Stimulated activated effector memory CD8-positive, alpha-beta T cell treated with anti-CD3 and anti-CD28 coated beads, Interleukin-12 subunit alpha, Interleukin-12 subunit beta, amount 100 ng/mL, for 72 hours (primary cell): ENCODE measurements at regions not wholly inside any gene's neighbourhood (a gene's known extent, or its start where the extent isn't known, plus 50 kb on each side); places are given as distances from the start of the nearest gene placed in this dataset.
"Not testable (repeated sequence)": the region's sequence is repeated elsewhere in the genome, so short reads cannot be mapped to it uniquely, and the experiment has no call there.

Source experiments
- ATAC-seq: fragments of 150-1000 bp; cut with Tn5 transposase; 2 replicates; pipeline ENCODE4 v1.10.0; 2021
- DNase-seq, 2 donors: peaks; one replicate each; pipeline ENCODE4 v3.0.0; 2021 to 2022; ENCODE audit warnings: low spot score in 2 of 2
- H3K27ac Mint-ChIP-seq: one replicate; pipeline ENCODE4 v1.8.0; 2022; ENCODE audit warnings: mild to moderate bottlenecking, mixed read lengths
- H3K36me3 Mint-ChIP-seq: one replicate; pipeline ENCODE4 v1.8.0; 2022; ENCODE audit warnings: mild to moderate bottlenecking, mixed read lengths
- H3K4me1 Mint-ChIP-seq: one replicate; pipeline ENCODE4 v1.8.0; 2022; ENCODE audit warnings: mixed read lengths
- H3K4me3 Mint-ChIP-seq: one replicate; pipeline ENCODE4 v1.8.0; 2022; ENCODE audit warnings: mild to moderate bottlenecking, mixed read lengths
- H3K9me3 Mint-ChIP-seq: one replicate; pipeline ENCODE4 v1.8.0; 2022; ENCODE audit warnings: mixed read lengths

- not testable (repeated sequence) for ATAC-seq, DNase-seq, H3K4me1 Mint-ChIP-seq, H3K36me3 Mint-ChIP-seq, H3K9me3 Mint-ChIP-seq, H3K4me3 Mint-ChIP-seq, H3K27ac Mint-ChIP-seq
Measured at GRCh38 chr3:102946445-102946844, 511.6 kb downstream of the ZPLD1 start.

GRCh38 chr3:102972350-102972749, 537.5 kb downstream of the ZPLD1 start:
- Mint-ChIP-seq H3K27ac (no peak overlapping the region), H3K4me1 (no peaks in the 10 kb centered on the region), H3K4me3 (no peak overlapping the region), H3K36me3 (no peaks in the 10 kb centered on the region), H3K9me3 (peaks cover 16% of the 10 kb centered on the region)
- DNase-seq (no peak), ATAC-seq (no peak)

GRCh38 chr3:102974333-102974732, 539.5 kb downstream of the ZPLD1 start:
- Mint-ChIP-seq H3K4me1 (no peaks in the 10 kb centered on the region), H3K9me3 (peaks cover 16% of the 10 kb centered on the region), H3K4me3 (no peak overlapping the region), H3K36me3 (no peaks in the 10 kb centered on the region), H3K27ac (no peak overlapping the region)
- DNase-seq (no peak), ATAC-seq (no peak)

- H3K27ac Mint-ChIP-seq, result no peak overlapping the region
- H3K4me1 Mint-ChIP-seq, result no peaks in the 10 kb centered on the region
- DNase-seq, result no peak
- H3K9me3 Mint-ChIP-seq, result peaks cover 10% of the 10 kb centered on the region
- no peaks in the 10 kb centered on the region for H3K36me3 Mint-ChIP-seq
- no peak for ATAC-seq
- no peak overlapping the region for H3K4me3 Mint-ChIP-seq
Measured at GRCh38 chr3:102979191-102979590, 544.4 kb downstream of the ZPLD1 start.

- no peak overlapping the region for H3K4me3 Mint-ChIP-seq
- DNase-seq (no peak), ATAC-seq (no peak)
- H3K9me3 Mint-ChIP-seq, result peaks cover 10% of the 10 kb centered on the region
- no peaks in the 10 kb centered on the region for H3K4me1 Mint-ChIP-seq
- H3K36me3 Mint-ChIP-seq, result no peaks in the 10 kb centered on the region
- H3K27ac Mint-ChIP-seq, result no peak overlapping the region
Measured at GRCh38 chr3:102979682-102980354, 545.0 kb downstream of the ZPLD1 start.

- no peak for ATAC-seq
- DNase-seq, result no peak
- H3K9me3 Mint-ChIP-seq, result peaks cover 7% of the 10 kb centered on the region
- no peaks in the 10 kb centered on the region for H3K4me1 Mint-ChIP-seq
- no peak overlapping the region for H3K27ac Mint-ChIP-seq
- H3K4me3 Mint-ChIP-seq, result no peak overlapping the region
- no peaks in the 10 kb centered on the region for H3K36me3 Mint-ChIP-seq
Measured at GRCh38 chr3:102980355-102980696, 545.5 kb downstream of the ZPLD1 start.

GRCh38 chr3:103002425-103003176, 567.8 kb downstream of the ZPLD1 start:
- Mint-ChIP-seq H3K4me3 (no peak overlapping the region), H3K36me3 (no peaks in the 10 kb centered on the region), H3K27ac (no peak overlapping the region), H3K4me1 (no peaks in the 10 kb centered on the region), H3K9me3 (peaks cover 3% of the 10 kb centered on the region)
- no peak for ATAC-seq
- DNase-seq, result no peak

GRCh38 chr3:103006526-103007183, 571.8 kb downstream of the ZPLD1 start:
- no peak for DNase-seq
- Mint-ChIP-seq H3K4me3 (no peak overlapping the region), H3K4me1 (no peaks in the 10 kb centered on the region), H3K36me3 (no peaks in the 10 kb centered on the region), H3K27ac (no peak overlapping the region), H3K9me3 (peaks cover 11% of the 10 kb centered on the region)
- ATAC-seq, result no peak

GRCh38 chr3:103009609-103010008, 574.8 kb downstream of the ZPLD1 start:
- DNase-seq, result no peak

GRCh38 chr3:103025880-103026279, 591.1 kb downstream of the ZPLD1 start:
- Mint-ChIP-seq H3K4me3 (no peak overlapping the region), H3K36me3 (no peaks in the 10 kb centered on the region), H3K4me1 (no peaks in the 10 kb centered on the region), H3K27ac (no peak overlapping the region), H3K9me3 (peaks cover 3% of the 10 kb centered on the region)
- ATAC-seq, result no peak
- DNase-seq, result no peak

More at GRCh38 chr3:103009609-103010008, 574.8 kb downstream of the ZPLD1 start:
- peaks cover 16% of the 10 kb centered on the region for H3K9me3 Mint-ChIP-seq
- no peaks in the 10 kb centered on the region for H3K4me1 Mint-ChIP-seq
- no peak for ATAC-seq
- H3K27ac Mint-ChIP-seq, result no peak overlapping the region
- H3K36me3 Mint-ChIP-seq, result no peaks in the 10 kb centered on the region
- H3K4me3 Mint-ChIP-seq, result no peak overlapping the region

- ATAC-seq (no peak), DNase-seq (no peak)
- Mint-ChIP-seq H3K36me3 (no peaks in the 10 kb centered on the region), H3K9me3 (peaks cover 8% of the 10 kb centered on the region), H3K27ac (no peak overlapping the region), H3K4me3 (no peak overlapping the region), H3K4me1 (no peaks in the 10 kb centered on the region)
Measured at GRCh38 chr3:103033841-103034240, 599.0 kb downstream of the ZPLD1 start.

- Mint-ChIP-seq H3K4me1 (no peaks in the 10 kb centered on the region), H3K27ac (no peak overlapping the region), H3K4me3 (no peak overlapping the region), H3K9me3 (no peaks in the 10 kb centered on the region), H3K36me3 (no peaks in the 10 kb centered on the region)
- ATAC-seq, result no peak
- DNase-seq, result no peak
Measured at GRCh38 chr3:103047640-103048039, 612.8 kb downstream of the ZPLD1 start.

- no peak for DNase-seq
- Mint-ChIP-seq H3K36me3 (no peaks in the 10 kb centered on the region), H3K27ac (no peak overlapping the region), H3K4me1 (no peaks in the 10 kb centered on the region), H3K9me3 (no peaks in the 10 kb centered on the region), H3K4me3 (no peak overlapping the region)
- peak; percentile 24 for ATAC-seq
Measured at GRCh38 chr3:103048068-103048722, 613.4 kb downstream of the ZPLD1 start.

- DNase-seq (no peak), ATAC-seq (no peak)
- Mint-ChIP-seq H3K9me3 (peaks cover 4% of the 10 kb centered on the region), H3K27ac (no peak overlapping the region), H3K36me3 (no peaks in the 10 kb centered on the region), H3K4me3 (no peak overlapping the region), H3K4me1 (no peaks in the 10 kb centered on the region)
Measured at GRCh38 chr3:103052236-103052830, 617.5 kb downstream of the ZPLD1 start.

- H3K9me3 Mint-ChIP-seq, result peaks cover 4% of the 10 kb centered on the region
- no peak overlapping the region for H3K27ac Mint-ChIP-seq
- no peaks in the 10 kb centered on the region for H3K4me1 Mint-ChIP-seq
- H3K4me3 Mint-ChIP-seq, result no peak overlapping the region
- no peaks in the 10 kb centered on the region for H3K36me3 Mint-ChIP-seq
- ATAC-seq (no peak), DNase-seq (no peak)
Measured at GRCh38 chr3:103055021-103055520, 620.3 kb downstream of the ZPLD1 start.
